Breast epithelium (tissue), 4 donors: ENCODE measurements at regions not wholly inside any gene's neighbourhood (a gene's known extent, or its start where the extent isn't known, plus 50 kb on each side); places are given as distances from the start of the nearest gene placed in this dataset.

Experiments used
- DNase-seq, 2 donors: peaks; one replicate each; pipeline ENCODE4 v3.0.0-alpha.2; 2019; ENCODE audit warnings: low spot score in 2 of 2
- H3K27ac ChIP-seq, 2 donors: fragments of 200-600 bp; sonication (generic) in 1 of 2; one replicate each; pipeline ENCODE4 v1.5.1; 2016 to 2019; ENCODE audit warnings: mild to moderate bottlenecking in 1 of 2
- H3K27me3 ChIP-seq, 2 donors: fragments of 200-600 bp; sonication (generic) in 1 of 2; one replicate each; pipeline versions ENCODE4 v1.5.1 to v1.6.0; 2017 to 2019; ENCODE audit warnings: control low read depth in 1 of 2, mild to moderate bottlenecking in 1 of 2
- H3K36me3 ChIP-seq: fragments of 200-600 bp; one replicate; pipeline ENCODE4 v1.5.1; 2019
- H3K4me1 ChIP-seq, 2 donors: fragments of 200-600 bp; sonication (generic); one replicate each; pipeline ENCODE4 v1.5.1; 2016 to 2019; ENCODE audit warnings: control low read depth in 1 of 2
- H3K4me3 ChIP-seq, 3 donors: fragments of 200-600 bp; sonication (generic); 1 replicate in 2 of 3; 2 replicates in 1 of 3; pipeline ENCODE4 v1.5.1; 2016 to 2019; ENCODE audit warnings: mild to moderate bottlenecking in 3 of 3, moderate library complexity in 2 of 3
- H3K9me3 ChIP-seq, 2 donors: fragments of 200-600 bp; sonication (generic) in 1 of 2; one replicate each; pipeline ENCODE4 v1.5.1; 2016 to 2019; ENCODE audit warnings: control low read depth in 1 of 2
- CTCF ChIP-seq, 3 donors: fragments of 450-650 bp; IDR thresholded peaks; one replicate each; pipeline ENCODE4 v1.5.1; 2016 to 2017; ENCODE audit warnings: antibody characterized with exemption in 3 of 3, mild to moderate bottlenecking in 3 of 3, moderate library complexity in 3 of 3
- POLR2A ChIP-seq: fragments of 450-650 bp; IDR thresholded peaks from one replicate; pipeline ENCODE4 v1.6.1; 2016; ENCODE audit warnings: antibody characterized with exemption, mild to moderate bottlenecking, moderate library complexity
- POLR2AphosphoS5 ChIP-seq, 3 donors: sonication (generic); formaldehyde crosslinking; IDR thresholded peaks; one replicate each; pipeline ENCODE4 v1.6.1; 2017; ENCODE audit warnings: antibody characterized with exemption in 3 of 3
- intact Hi-C: fragments of 100-400 bp; cut with DNase I; formaldehyde crosslinking; loops from one replicate; pipeline ENCODE4 v1.15.1; 2023; ENCODE audit warnings: low total_unique reads

GRCh38 chr17:71111934-71112333 is 942.6 kb downstream of the KCNJ2 start:
- H3K4me3 ChIP-seq, result no peak overlapping the region
- no peaks in the 10 kb centered on the region for H3K36me3 ChIP-seq
- DNase-seq, result no peak
- intact Hi-C loops, result loop anchor here (2.0 kb wide), 1 partner anchor 15 kb away; no protein-coding TSS in a partner anchor
- H3K4me1 ChIP-seq, result no peaks in the 10 kb centered on the region
- no peaks in the 10 kb centered on the region for H3K9me3 ChIP-seq
- no peak overlapping the region for H3K27ac ChIP-seq
- H3K27me3 ChIP-seq, result no peaks in the 10 kb centered on the region
- no peak for TF ChIP-seq POLR2AphosphoS5 (IDR thresholded peaks at IDR 0.05)
- TF ChIP-seq POLR2A, result no peak
- no peak for TF ChIP-seq CTCF (IDR thresholded peaks at IDR 0.05)

- intact Hi-C loops, result no loop called here
- no peak for TF ChIP-seq POLR2AphosphoS5 (IDR thresholded peaks at IDR 0.05)
- no peak for TF ChIP-seq POLR2A
- no peak for TF ChIP-seq CTCF (IDR thresholded peaks at IDR 0.05)
- Histone ChIP-seq H3K36me3 (no peaks in the 10 kb centered on the region), H3K4me1 (no peaks in the 10 kb centered on the region), H3K27me3 (no peaks in the 10 kb centered on the region), H3K27ac (no peak overlapping the region), H3K9me3 (no peaks in the 10 kb centered on the region), H3K4me3 (no peak overlapping the region)
- DNase-seq, result no peak
These were observed 944.0 kb downstream of the KCNJ2 start for GRCh38 chr17:71113347-71113746.

GRCh38 chr17:71114911-71115668 is 945.8 kb downstream of the KCNJ2 start:
- no peak for DNase-seq
- TF ChIP-seq POLR2AphosphoS5 (IDR thresholded peaks at IDR 0.05) (no peak), POLR2A (no peak), CTCF (IDR thresholded peaks at IDR 0.05) (no peak)
- Histone ChIP-seq H3K27ac (no peak overlapping the region), H3K27me3 (no peaks in the 10 kb centered on the region), H3K36me3 (no peaks in the 10 kb centered on the region), H3K9me3 (no peaks in the 10 kb centered on the region), H3K4me3 (no peak overlapping the region), H3K4me1 (no peaks in the 10 kb centered on the region)
- intact Hi-C loops, result no loop called here

DNA sequence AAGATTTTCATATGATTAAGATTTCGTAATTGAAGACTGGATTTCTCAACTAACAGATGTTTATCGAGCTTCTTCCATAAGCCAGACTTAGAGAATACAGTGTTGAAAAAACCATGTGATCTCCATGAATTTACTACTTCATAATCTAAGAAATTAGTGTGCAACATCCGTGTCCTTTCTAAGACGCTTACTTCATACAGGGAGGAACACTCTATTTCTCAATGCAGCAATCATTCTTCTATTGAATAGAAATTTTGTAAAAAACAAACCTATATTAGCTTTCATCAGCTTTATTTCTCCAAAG is 946.3 kb downstream of the KCNJ2 start:
- Histone ChIP-seq H3K9me3 (no peaks in the 10 kb centered on the region), H3K27me3 (no peaks in the 10 kb centered on the region), H3K4me3 (no peak overlapping the region), H3K36me3 (no peaks in the 10 kb centered on the region), H3K4me1 (no peaks in the 10 kb centered on the region), H3K27ac (no peak overlapping the region)
- TF ChIP-seq CTCF (IDR thresholded peaks at IDR 0.05), result no peak
- no peak for TF ChIP-seq POLR2A
- TF ChIP-seq POLR2AphosphoS5 (IDR thresholded peaks at IDR 0.05), result no peak
- DNase-seq, result no peak
- intact Hi-C loops, result no loop called here

DNA sequence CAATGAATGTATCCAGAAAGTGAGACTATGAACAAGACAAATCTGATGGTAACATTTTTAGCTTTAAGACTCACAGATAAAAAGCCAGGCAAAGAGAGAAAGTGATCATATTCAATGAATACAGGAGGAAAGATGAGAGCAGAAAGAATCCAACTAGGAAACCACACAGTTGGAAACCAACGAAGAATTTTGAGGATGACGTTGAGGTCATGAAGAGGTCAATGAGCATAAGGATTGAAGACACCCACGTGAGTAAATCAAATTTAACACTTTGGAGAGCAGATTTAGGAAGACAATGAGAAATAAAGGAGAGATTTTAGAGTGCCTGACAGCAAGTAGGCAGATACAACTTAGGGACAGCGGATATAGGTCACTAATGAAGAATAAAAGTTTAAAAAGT is 948.1 kb downstream of the KCNJ2 start:
- Histone ChIP-seq H3K36me3 (no peaks in the 10 kb centered on the region), H3K27ac (no peak overlapping the region), H3K27me3 (no peaks in the 10 kb centered on the region), H3K4me3 (no peak overlapping the region), H3K9me3 (no peaks in the 10 kb centered on the region), H3K4me1 (no peaks in the 10 kb centered on the region)
- TF ChIP-seq CTCF (IDR thresholded peaks at IDR 0.05) (no peak), POLR2A (no peak), POLR2AphosphoS5 (IDR thresholded peaks at IDR 0.05) (no peak)
- intact Hi-C loops, result no loop called here
- no peak for DNase-seq
